Suprapubic skin (tissue), 4 donors: ENCODE measurements at regions not wholly inside any gene's neighbourhood (a gene's known extent, or its start where the extent isn't known, plus 50 kb on each side); places are given as distances from the start of the nearest gene placed in this dataset.

Experiments used
- DNase-seq, 2 donors: peaks; one replicate each; pipeline ENCODE4 v3.0.0-alpha.2; 2019; ENCODE audit warnings: low spot score in 2 of 2
- H3K27ac ChIP-seq: fragments of 200-600 bp; sonication (generic); one replicate; pipeline ENCODE4 v1.5.1; 2019
- H3K27me3 ChIP-seq: fragments of 200-600 bp; sonication (generic); one replicate; pipeline ENCODE4 v1.5.1; 2019
- H3K36me3 ChIP-seq: fragments of 200-600 bp; sonication (generic); one replicate; pipeline ENCODE4 v1.5.1; 2019
- H3K4me1 ChIP-seq: fragments of 200-600 bp; sonication (generic); one replicate; pipeline ENCODE4 v1.5.1; 2019
- H3K4me3 ChIP-seq: fragments of 200-600 bp; sonication (generic); one replicate; pipeline ENCODE4 v1.5.1; 2019; ENCODE audit warnings: mild to moderate bottlenecking
- H3K9me3 ChIP-seq: fragments of 200-600 bp; sonication (generic); one replicate; pipeline ENCODE4 v1.5.1; 2019
- CTCF ChIP-seq, 2 donors: fragments of 200-600 bp in 1 of 2; fragments of 450-650 bp in 1 of 2; sonication (generic) in 1 of 2; IDR thresholded peaks; one replicate each; pipeline ENCODE4 v1.5.1; 2016 to 2019; ENCODE audit warnings: antibody characterized with exemption in 2 of 2, mild to moderate bottlenecking in 1 of 2, moderate library complexity in 1 of 2
- EP300 ChIP-seq: sonication (generic); formaldehyde crosslinking; IDR thresholded peaks from one replicate; pipeline ENCODE4 v1.6.1; 2017; ENCODE audit warnings: antibody characterized with exemption
- POLR2A ChIP-seq, 2 donors: fragments of 450-650 bp; IDR thresholded peaks; one replicate each; pipeline ENCODE4 v1.6.1; 2017; ENCODE audit warnings: antibody characterized with exemption in 2 of 2, mild to moderate bottlenecking in 2 of 2, moderate library complexity in 2 of 2
- POLR2AphosphoS5 ChIP-seq, 3 donors: sonication (generic); formaldehyde crosslinking; IDR thresholded peaks; one replicate each; pipeline ENCODE4 v1.6.1; 2017; ENCODE audit warnings: antibody characterized with exemption in 3 of 3
- WGBS: methylation state at CpG from one replicate; pipeline ENCODE4 v1.1.5; 2018; 5-methylcytosine and 5-hydroxymethylcytosine counted together

- no peaks in the 10 kb centered on the region for H3K9me3 ChIP-seq
- peaks cover 11% of the 10 kb centered on the region for H3K27me3 ChIP-seq
- WGBS: 64% methylated on average over 7 of the region's 12 CpGs
Measured at GRCh38 chr2:126990605-126991532, 92.2 kb downstream of the TEX51 start.

GRCh38 chr2:126994340-126994777, 95.7 kb downstream of the TEX51 start:
- WGBS: 74% methylated on average over 2 of the region's 2 CpGs
- H3K27ac ChIP-seq: no peak overlapping the region
- DNase-seq: no peak
- no peaks in the 10 kb centered on the region for H3K36me3 ChIP-seq
- TF ChIP-seq CTCF (IDR thresholded peaks at IDR 0.05) (no peak), EP300 (no peak), POLR2A (IDR thresholded peaks at IDR 0.05) (no peak)
- no peaks in the 10 kb centered on the region for H3K4me1 ChIP-seq
- no peak overlapping the region for H3K4me3 ChIP-seq
- peaks cover 11% of the 10 kb centered on the region for H3K27me3 ChIP-seq
- H3K9me3 ChIP-seq: no peaks in the 10 kb centered on the region

More at GRCh38 chr2:126990605-126991532, 92.2 kb downstream of the TEX51 start:
- H3K4me3 ChIP-seq: no peak overlapping the region
- no peak for DNase-seq
- TF ChIP-seq CTCF (IDR thresholded peaks at IDR 0.05): no peak
- no peak for TF ChIP-seq POLR2A (IDR thresholded peaks at IDR 0.05)
- TF ChIP-seq EP300: no peak
- TF ChIP-seq POLR2AphosphoS5 (IDR thresholded peaks at IDR 0.05): no peak
- no peak overlapping the region for H3K27ac ChIP-seq
- H3K4me1 ChIP-seq: no peaks in the 10 kb centered on the region
- H3K36me3 ChIP-seq: no peaks in the 10 kb centered on the region

DNA sequence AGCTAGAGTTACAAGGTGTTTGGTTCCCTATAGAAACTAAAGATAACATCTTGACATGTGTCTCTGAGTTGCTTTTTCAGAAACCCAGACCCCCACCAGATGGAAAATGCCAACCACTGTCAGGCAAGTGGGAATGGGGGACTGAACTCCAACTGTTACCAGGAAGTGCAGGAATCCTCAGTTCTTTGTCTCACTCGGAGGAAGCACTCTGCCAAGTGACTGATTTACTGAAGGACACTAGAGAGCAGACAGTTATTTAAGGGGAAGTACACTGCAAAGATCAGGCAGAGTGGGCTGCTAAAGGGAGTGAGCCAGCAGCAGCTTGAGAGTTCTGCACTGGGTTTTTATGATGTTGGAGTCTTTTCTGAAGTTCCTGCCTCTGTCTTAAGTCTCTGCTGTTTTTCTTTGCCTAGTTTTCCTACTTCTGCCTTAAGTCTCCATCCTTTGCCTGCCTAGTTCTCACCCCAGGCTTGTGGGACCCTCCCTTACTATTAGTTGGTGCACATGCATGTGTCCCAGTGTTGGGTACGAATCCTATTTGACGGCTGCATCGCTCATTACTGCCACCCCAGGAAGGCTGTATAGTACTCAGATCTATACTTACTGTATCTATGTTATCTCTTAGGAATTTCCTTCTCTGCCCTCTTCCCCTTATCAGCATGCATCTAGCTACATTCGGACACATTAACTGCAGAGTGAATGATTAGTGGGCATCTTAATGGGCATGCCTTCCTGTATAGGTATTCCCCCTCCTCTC, 97.1 kb downstream of the TEX51 start:
- 35% methylated on average over 5 of the region's 5 CpGs for WGBS
- Histone ChIP-seq H3K27ac (no peak overlapping the region), H3K36me3 (no peaks in the 10 kb centered on the region), H3K9me3 (no peaks in the 10 kb centered on the region), H3K4me1 (no peaks in the 10 kb centered on the region), H3K4me3 (no peak overlapping the region), H3K27me3 (peaks cover 5% of the 10 kb centered on the region)
- DNase-seq: no peak
- no peak for TF ChIP-seq CTCF (IDR thresholded peaks at IDR 0.05)
- TF ChIP-seq EP300: no peak
- no peak for TF ChIP-seq POLR2A (IDR thresholded peaks at IDR 0.05)
- no peak for TF ChIP-seq POLR2AphosphoS5 (IDR thresholded peaks at IDR 0.05)

DNA sequence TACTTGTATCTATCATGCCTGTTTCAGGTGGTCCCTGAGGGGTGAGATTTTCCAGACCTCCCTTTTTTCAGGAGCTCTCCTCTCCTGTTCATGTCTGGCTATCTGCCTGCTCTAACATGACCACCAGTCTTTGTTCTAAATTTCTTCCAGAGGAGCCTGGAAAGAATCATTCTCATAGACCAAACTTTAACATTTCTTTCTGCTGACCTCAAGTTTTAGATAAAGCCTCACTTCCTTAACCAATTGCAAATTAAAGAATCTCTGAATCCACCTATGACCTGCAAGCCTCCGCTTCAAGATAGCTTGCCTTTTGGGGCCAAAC, 97.6 kb downstream of the TEX51 start:
- H3K36me3 ChIP-seq: no peaks in the 10 kb centered on the region
- no peaks in the 10 kb centered on the region for H3K9me3 ChIP-seq
- no peak overlapping the region for H3K4me3 ChIP-seq
- H3K4me1 ChIP-seq: no peaks in the 10 kb centered on the region
- DNase-seq: no peak
- H3K27me3 ChIP-seq: no peaks in the 10 kb centered on the region
- TF ChIP-seq EP300 (no peak), POLR2AphosphoS5 (IDR thresholded peaks at IDR 0.05) (no peak), POLR2A (IDR thresholded peaks at IDR 0.05) (no peak), CTCF (IDR thresholded peaks at IDR 0.05) (no peak)
- no peak overlapping the region for H3K27ac ChIP-seq
- 91% methylated on average over 1 of the region's 1 CpG for WGBS
